OCI-LY1 (cell line): ENCODE measurements at regions not wholly inside any gene's neighbourhood (a gene's known extent, or its start where the extent isn't known, plus 50 kb on each side); places are given as distances from the start of the nearest gene placed in this dataset.

Source experiments
- H2AFZ ChIP-seq: fragments of 200-600 bp; sonication (generic), shearing (Covaris generic); 2 replicates; pipeline ENCODE4 v1.6.0; 2014; ENCODE audit warnings: antibody characterized with exemption, mild to moderate bottlenecking, low read length
- H3F3A ChIP-seq: fragments of 200-600 bp; sonication (generic), shearing (Covaris generic); 2 replicates; pipeline ENCODE4 v1.6.0; 2014; ENCODE audit warnings: mild to moderate bottlenecking, antibody characterized with exemption, low read length, moderate library complexity; ENCODE audit not compliant: insufficient read depth
- H3K27ac ChIP-seq: fragments of 200-600 bp; sonication (generic); 2 replicates; pipeline ENCODE4 v1.5.1; 2014; ENCODE audit warnings: low read length, mixed run types, mild to moderate bottlenecking, low read depth; ENCODE audit not compliant: poor library complexity, severe bottlenecking
- H3K27me3 ChIP-seq: fragments of 200-600 bp; sonication (generic); 2 replicates; pipeline ENCODE4 v1.6.0; 2014; ENCODE audit warnings: antibody characterized with exemption, mild to moderate bottlenecking, low read length, moderate library complexity; ENCODE audit not compliant: insufficient read depth
- H3K36me3 ChIP-seq: fragments of 200-600 bp; sonication (generic); 2 replicates; pipeline ENCODE4 v1.6.1; 2014; ENCODE audit warnings: mild to moderate bottlenecking, antibody characterized with exemption, low read length, moderate library complexity, mixed read lengths; ENCODE audit not compliant: insufficient read depth
- H3K4me1 ChIP-seq: fragments of 200-600 bp; sonication (generic); 2 replicates; pipeline ENCODE4 v1.5.1; 2014; ENCODE audit warnings: mild to moderate bottlenecking, low read length, moderate library complexity; ENCODE audit not compliant: insufficient read depth, severe bottlenecking
- H3K4me2 ChIP-seq: fragments of 200-600 bp; sonication (generic), shearing (Covaris generic); 2 replicates; pipeline ENCODE4 v1.6.1; 2014; ENCODE audit warnings: low read length
- H3K4me3 ChIP-seq: fragments of 200-600 bp; sonication (generic); 2 replicates; pipeline ENCODE4 v1.5.1; 2014; ENCODE audit warnings: low read length, low read depth, mild to moderate bottlenecking, mixed read lengths; ENCODE audit not compliant: poor library complexity, severe bottlenecking
- H3K79me2 ChIP-seq: fragments of 200-600 bp; shearing (Covaris generic); 2 replicates; pipeline ENCODE4 v1.6.1; 2016; ENCODE audit warnings: mixed run types, low read length, mixed read lengths; ENCODE audit not compliant: insufficient read depth
- H3K9ac ChIP-seq: fragments of 200-600 bp; sonication (generic), shearing (Covaris generic); 2 replicates; pipeline ENCODE4 v1.6.1; 2014; ENCODE audit warnings: mild to moderate bottlenecking, low read length, mixed read lengths
- H3K9me2 ChIP-seq: fragments of 200-600 bp; sonication (generic), shearing (Covaris generic); 2 replicates; pipeline ENCODE4 v1.6.1; 2014; ENCODE audit warnings: low read depth, mild to moderate bottlenecking, low read length, mixed read lengths
- H3K9me3 ChIP-seq: fragments of 200-600 bp; shearing (Covaris generic); 2 replicates; pipeline ENCODE4 v1.6.1; 2014; ENCODE audit warnings: low read length, mixed read lengths
- H4K20me1 ChIP-seq: fragments of 200-600 bp; sonication (generic), shearing (Covaris generic); 2 replicates; pipeline ENCODE4 v1.6.0; 2016; ENCODE audit warnings: mild to moderate bottlenecking, low read length; ENCODE audit not compliant: insufficient read depth
- CTCF ChIP-seq: fragments of 200-600 bp; sonication (generic), shearing (Covaris generic); IDR thresholded peaks from 2 replicates; pipeline ENCODE4 v1.5.1; 2017; ENCODE audit warnings: mild to moderate bottlenecking, antibody characterized with exemption, low read length, moderate library complexity, mixed read lengths
- EZH2 ChIP-seq: fragments of 200-600 bp; sonication (generic), shearing (Covaris generic); IDR thresholded peaks from 2 replicates; pipeline ENCODE4 v1.8.0; 2017; ENCODE audit warnings: borderline replicate concordance, mixed run types, mild to moderate bottlenecking, antibody characterized with exemption, low read length, moderate library complexity, mixed read lengths

DNA sequence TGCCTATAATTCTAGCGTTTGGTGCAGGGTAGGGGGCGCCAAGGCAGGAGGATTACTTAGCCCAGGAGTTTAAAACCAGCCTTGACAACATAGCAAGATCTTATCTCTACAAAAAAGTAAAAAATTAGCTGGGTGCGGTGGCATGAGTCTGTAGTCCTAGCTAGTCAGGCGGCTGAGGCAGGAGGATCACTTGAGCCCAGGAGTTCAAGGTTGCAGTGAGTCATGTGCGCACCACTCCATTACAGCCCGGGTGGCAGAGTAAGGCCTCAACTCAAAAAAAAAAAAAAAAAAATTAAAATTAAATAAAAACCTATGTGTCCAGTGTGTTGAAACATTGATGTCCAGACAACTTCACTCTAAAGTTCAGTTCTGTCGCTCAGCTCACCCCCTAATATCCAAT is 78.2 kb upstream of the SOX2 start:
- no peak overlapping the region for H3K9ac ChIP-seq
- no peaks in the 10 kb centered on the region for H3K9me2 ChIP-seq
- H3F3A ChIP-seq: no peaks in the 10 kb centered on the region
- TF ChIP-seq CTCF (0 out of 2 replicates have a peak, but pooled peaks have one; percentile 11), EZH2 (no peak)
- H3K36me3 ChIP-seq: no peaks in the 10 kb centered on the region
- H3K79me2 ChIP-seq: no peaks in the 10 kb centered on the region
- no peaks in the 10 kb centered on the region for H3K27me3 ChIP-seq
- H3K9me3 ChIP-seq: no peaks in the 10 kb centered on the region
- H2AFZ ChIP-seq: no peak overlapping the region
- no peak overlapping the region for H3K4me2 ChIP-seq
- no peak overlapping the region for H3K4me3 ChIP-seq
- H3K27ac ChIP-seq: no peak overlapping the region
- H3K4me1 ChIP-seq: peaks cover 74% of the 10 kb centered on the region
- H4K20me1 ChIP-seq: no peaks in the 10 kb centered on the region

GRCh38 chr3:181631901-181632300 is 79.8 kb upstream of the SOX2 start:
- TF ChIP-seq EZH2 (no peak), CTCF (no peak)
- H2AFZ ChIP-seq: no peak overlapping the region

DNA sequence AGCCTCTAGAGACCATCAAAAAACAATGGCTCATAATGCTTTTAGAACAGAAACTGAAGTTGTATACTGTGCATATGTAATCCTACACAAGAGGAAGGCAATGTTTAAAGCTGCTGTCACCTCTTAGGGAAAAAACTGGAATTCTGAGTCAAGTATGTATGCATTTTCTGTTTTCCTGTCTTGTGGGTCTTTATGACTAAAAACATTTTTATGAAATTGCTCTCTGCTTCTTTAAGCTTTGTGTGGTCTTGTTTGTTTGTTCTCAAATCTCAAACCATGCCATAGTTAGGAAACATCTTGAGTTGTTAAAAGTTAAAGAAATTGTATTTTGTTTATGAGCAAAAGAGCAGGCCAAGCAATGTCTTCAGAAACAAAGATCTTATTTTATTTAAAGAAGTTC is 80.9 kb upstream of the SOX2 start:
- H3K79me2 ChIP-seq: no peaks in the 10 kb centered on the region
- H3K36me3 ChIP-seq: no peaks in the 10 kb centered on the region
- TF ChIP-seq EZH2: no peak
- H4K20me1 ChIP-seq: no peaks in the 10 kb centered on the region
- no peak overlapping the region for H2AFZ ChIP-seq
- H3K27ac ChIP-seq: peak overlapping the region; percentile 80
- H3K4me1 ChIP-seq: peaks cover 85% of the 10 kb centered on the region
- no peak overlapping the region for H3K4me3 ChIP-seq
- no peaks in the 10 kb centered on the region for H3K9me2 ChIP-seq
- H3K27me3 ChIP-seq: no peaks in the 10 kb centered on the region
- no peaks in the 10 kb centered on the region for H3K9me3 ChIP-seq
- peak overlapping the region; percentile 30; the same call in 1 of the 2 replicates for H3K9ac ChIP-seq
- peak overlapping the region; percentile 24; the same call in 1 of the 2 replicates for H3K4me2 ChIP-seq
- no peaks in the 10 kb centered on the region for H3F3A ChIP-seq

More at GRCh38 chr3:181631901-181632300, 79.8 kb upstream of the SOX2 start:
- H3F3A ChIP-seq: no peaks in the 10 kb centered on the region
- H3K9me2 ChIP-seq: no peaks in the 10 kb centered on the region
- H3K4me1 ChIP-seq: peaks cover 75% of the 10 kb centered on the region
- peak overlapping the region; percentile 80 for H3K27ac ChIP-seq
- no peaks in the 10 kb centered on the region for H3K27me3 ChIP-seq
- no peaks in the 10 kb centered on the region for H4K20me1 ChIP-seq
- no peak overlapping the region for H3K4me3 ChIP-seq
- H3K36me3 ChIP-seq: no peaks in the 10 kb centered on the region
- H3K4me2 ChIP-seq: peak overlapping the region; percentile 24
- H3K9me3 ChIP-seq: no peaks in the 10 kb centered on the region
- no peaks in the 10 kb centered on the region for H3K79me2 ChIP-seq
- peak overlapping the region; percentile 40; the same call in 1 of the 2 replicates for H3K9ac ChIP-seq

DNA sequence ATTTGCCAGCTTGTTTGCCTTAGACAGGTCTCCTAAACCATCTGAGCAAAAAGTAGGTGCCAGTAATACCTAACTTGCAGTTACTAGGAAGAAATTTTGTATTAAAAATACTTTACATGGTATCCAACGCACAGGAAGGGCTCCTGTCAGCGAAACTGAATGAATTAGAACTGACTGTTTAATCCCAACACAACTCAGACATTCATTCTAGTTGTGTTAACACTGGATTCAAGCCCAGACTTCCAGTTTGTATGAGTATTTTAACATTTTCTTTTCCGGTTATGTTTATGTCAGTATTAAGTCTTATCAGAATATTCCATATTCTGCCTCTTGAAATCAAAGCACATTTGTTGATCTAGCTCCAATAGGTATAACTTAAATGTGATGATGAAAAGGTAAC is 82.0 kb upstream of the SOX2 start:
- TF ChIP-seq CTCF: no peak

More for the DNA sequence above, 82.0 kb upstream of the SOX2 start:
- Histone ChIP-seq H3K9me3 (no peaks in the 10 kb centered on the region), H3F3A (no peaks in the 10 kb centered on the region), H3K27me3 (no peaks in the 10 kb centered on the region), H3K9me2 (no peaks in the 10 kb centered on the region), H3K4me3 (no peak overlapping the region), H3K4me1 (peaks cover 83% of the 10 kb centered on the region), H3K79me2 (no peaks in the 10 kb centered on the region), H2AFZ (0 out of 2 replicates have a peak overlapping the region, but pooled peaks have one; percentile 1), H3K9ac (peak overlapping the region; percentile 22; the same call in 1 of the 2 replicates), H4K20me1 (no peaks in the 10 kb centered on the region), H3K4me2 (peak overlapping the region; percentile 10; the same call in 1 of the 2 replicates), H3K36me3 (no peaks in the 10 kb centered on the region), H3K27ac (peak overlapping the region; percentile 57)
